ENCODE measurements at regions not wholly inside any gene's neighbourhood (a gene's known extent, or its start where the extent isn't known, plus 50 kb on each side); places are given as distances from the start of the nearest gene placed in this dataset.

DNA sequence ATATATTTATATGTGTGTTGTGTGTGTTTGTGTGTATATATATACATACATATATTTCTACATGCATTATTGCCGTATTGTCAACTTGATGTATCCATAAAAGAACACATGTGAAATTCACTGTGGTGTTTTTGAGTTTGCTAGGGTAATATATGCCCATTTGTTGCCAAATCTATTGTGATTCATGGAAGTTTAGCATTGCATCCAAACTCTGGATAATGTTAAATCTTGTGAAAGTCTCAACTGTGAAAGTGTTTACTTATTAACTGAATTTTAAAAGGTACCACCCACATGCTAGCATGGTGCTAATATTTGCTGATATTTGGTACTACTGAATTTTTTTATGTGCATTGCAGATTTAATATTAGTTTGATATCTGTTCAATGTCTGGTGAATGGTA is 96.6 kb upstream of the SLC8A1 start:
- DNase-seq (ENCODE audit: low read depth in 2 of 2) = no peak
- TF ChIP-seq, protein P1, sequence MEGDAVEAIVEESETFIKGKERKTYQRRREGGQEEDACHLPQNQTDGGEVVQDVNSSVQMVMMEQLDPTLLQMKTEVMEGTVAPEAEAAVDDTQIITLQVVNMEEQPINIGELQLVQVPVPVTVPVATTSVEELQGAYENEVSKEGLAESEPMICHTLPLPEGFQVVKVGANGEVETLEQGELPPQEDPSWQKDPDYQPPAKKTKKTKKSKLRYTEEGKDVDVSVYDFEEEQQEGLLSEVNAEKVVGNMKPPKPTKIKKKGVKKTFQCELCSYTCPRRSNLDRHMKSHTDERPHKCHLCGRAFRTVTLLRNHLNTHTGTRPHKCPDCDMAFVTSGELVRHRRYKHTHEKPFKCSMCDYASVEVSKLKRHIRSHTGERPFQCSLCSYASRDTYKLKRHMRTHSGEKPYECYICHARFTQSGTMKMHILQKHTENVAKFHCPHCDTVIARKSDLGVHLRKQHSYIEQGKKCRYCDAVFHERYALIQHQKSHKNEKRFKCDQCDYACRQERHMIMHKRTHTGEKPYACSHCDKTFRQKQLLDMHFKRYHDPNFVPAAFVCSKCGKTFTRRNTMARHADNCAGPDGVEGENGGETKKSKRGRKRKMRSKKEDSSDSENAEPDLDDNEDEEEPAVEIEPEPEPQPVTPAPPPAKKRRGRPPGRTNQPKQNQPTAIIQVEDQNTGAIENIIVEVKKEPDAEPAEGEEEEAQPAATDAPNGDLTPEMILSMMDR (conservative IDR thresholded peaks at IDR 0.05 in 1 of 2, IDR thresholded peaks at IDR 0.05 in 1 of 2; ENCODE audit: low read depth in 1 of 2, low read length in 2 of 2) = no peak
- no peak for TF ChIP-seq EZH2 (IDR thresholded peaks at IDR 0.05; ENCODE audit: low read length, missing control alignments)
- Histone ChIP-seq H3K36me3 (ENCODE audit: control insufficient read depth, insufficient read depth, low read length) (no peaks in the 10 kb centered on the region), H3K4me2 (ENCODE audit: extremely low read depth, insufficient read depth, low read length) (no peak overlapping the region), H3K4me1 (ENCODE audit: control insufficient read depth, extremely low read depth, insufficient read depth, low read length) (no peaks in the 10 kb centered on the region), H3K27me3 (ENCODE audit: control insufficient read depth, insufficient read depth, low read length) (no peaks in the 10 kb centered on the region), H2AFZ (ENCODE audit: low read length) (no peak overlapping the region), H3K79me2 (ENCODE audit: control insufficient read depth, insufficient read depth, low read length) (no peaks in the 10 kb centered on the region), H4K20me1 (ENCODE audit: control insufficient read depth, extremely low read depth, insufficient read depth, low read length) (no peaks in the 10 kb centered on the region), H3K9me3 (ENCODE audit: control insufficient read depth, insufficient read depth, low read depth, low read length) (no peaks in the 10 kb centered on the region), H3K9ac (ENCODE audit: insufficient read depth, low read length) (no peak overlapping the region), H3K27ac (ENCODE audit: insufficient read depth, low read length) (no peak overlapping the region), H3K4me3 (replicated peaks in 1 of 4; ENCODE audit: control extremely low read depth in 1 of 4, insufficient read depth in 1 of 4, low read depth in 3 of 4, low read length in 4 of 4) (no peak overlapping the region)

DNA sequence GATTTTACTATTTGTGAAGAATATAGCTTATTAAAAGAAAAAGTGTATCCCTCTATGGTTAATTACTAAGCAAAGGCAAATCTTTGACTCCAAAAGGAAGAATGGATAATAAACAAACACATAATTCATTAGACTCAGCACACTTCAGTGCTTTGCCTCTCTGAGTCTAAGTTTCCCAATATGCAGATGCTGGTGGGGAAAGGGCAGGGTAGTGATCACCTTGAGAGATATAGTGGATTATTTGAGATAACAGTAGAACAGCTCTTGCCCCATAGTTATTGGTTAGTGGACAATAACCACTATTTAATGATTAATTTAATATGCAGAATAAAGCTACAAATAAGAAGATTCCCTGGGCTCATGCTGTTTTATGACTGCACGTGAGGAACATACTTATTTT is 98.2 kb upstream of the SLC8A1 start:
- Histone ChIP-seq H2AFZ (ENCODE audit: low read length) (no peak overlapping the region), H3K36me3 (ENCODE audit: control insufficient read depth, insufficient read depth, low read length) (no peaks in the 10 kb centered on the region), H3K9ac (ENCODE audit: insufficient read depth, low read length) (no peak overlapping the region), H3K4me1 (ENCODE audit: control insufficient read depth, extremely low read depth, insufficient read depth, low read length) (no peaks in the 10 kb centered on the region), H4K20me1 (ENCODE audit: control insufficient read depth, extremely low read depth, insufficient read depth, low read length) (no peaks in the 10 kb centered on the region), H3K79me2 (ENCODE audit: control insufficient read depth, insufficient read depth, low read length) (no peaks in the 10 kb centered on the region), H3K27ac (ENCODE audit: insufficient read depth, low read length) (no peak overlapping the region), H3K27me3 (ENCODE audit: control insufficient read depth, insufficient read depth, low read length) (no peaks in the 10 kb centered on the region), H3K9me3 (ENCODE audit: control insufficient read depth, insufficient read depth, low read depth, low read length) (no peaks in the 10 kb centered on the region), H3K4me3 (replicated peaks in 1 of 4; ENCODE audit: control extremely low read depth in 1 of 4, insufficient read depth in 1 of 4, low read depth in 3 of 4, low read length in 4 of 4) (no peak overlapping the region), H3K4me2 (ENCODE audit: extremely low read depth, insufficient read depth, low read length) (no peak overlapping the region)
- no peak for DNase-seq (ENCODE audit: low read depth in 2 of 2)
- TF ChIP-seq EZH2 (IDR thresholded peaks at IDR 0.05; ENCODE audit: low read length, missing control alignments) = no peak

DNA sequence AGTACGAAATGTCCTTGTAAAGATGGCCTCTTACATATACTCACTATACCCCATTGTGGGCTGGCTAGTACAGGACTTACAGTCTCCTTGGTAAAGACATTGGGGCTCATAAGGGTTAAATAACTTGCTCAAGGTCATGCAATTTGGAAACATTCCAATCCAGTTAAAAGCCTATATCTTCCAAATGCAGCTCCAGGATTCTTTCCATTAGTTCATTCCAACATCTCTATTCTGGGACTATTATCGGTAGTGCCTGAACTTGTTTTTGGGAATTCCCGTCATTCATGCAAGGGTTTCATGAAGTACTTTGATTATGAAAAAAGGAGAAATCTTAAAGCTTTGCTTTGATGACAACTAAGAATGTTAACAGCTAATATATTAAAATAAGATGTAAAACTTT is 99.2 kb upstream of the SLC8A1 start:
- no peaks in the 10 kb centered on the region for H3K79me2 ChIP-seq (ENCODE audit: control insufficient read depth, insufficient read depth, low read length)

More for the DNA sequence above, 99.2 kb upstream of the SLC8A1 start:
- no peak overlapping the region for H3K9ac ChIP-seq (ENCODE audit: insufficient read depth, low read length)
- H4K20me1 ChIP-seq (ENCODE audit: control insufficient read depth, extremely low read depth, insufficient read depth, low read length) = no peaks in the 10 kb centered on the region
- H3K36me3 ChIP-seq (ENCODE audit: control insufficient read depth, insufficient read depth, low read length) = no peaks in the 10 kb centered on the region
- no peak overlapping the region for H3K27ac ChIP-seq (ENCODE audit: insufficient read depth, low read length)
- no peaks in the 10 kb centered on the region for H3K4me1 ChIP-seq (ENCODE audit: control insufficient read depth, extremely low read depth, insufficient read depth, low read length)
- no peaks in the 10 kb centered on the region for H3K27me3 ChIP-seq (ENCODE audit: control insufficient read depth, insufficient read depth, low read length)
- TF ChIP-seq, protein P1 (conservative IDR thresholded peaks at IDR 0.05 in 1 of 2, IDR thresholded peaks at IDR 0.05 in 1 of 2; ENCODE audit: low read depth in 1 of 2, low read length in 2 of 2) = no peak
- no peak for TF ChIP-seq EZH2 (IDR thresholded peaks at IDR 0.05; ENCODE audit: low read length, missing control alignments)
- H3K9me3 ChIP-seq (ENCODE audit: control insufficient read depth, insufficient read depth, low read depth, low read length) = no peaks in the 10 kb centered on the region
- no peak overlapping the region for H3K4me2 ChIP-seq (ENCODE audit: extremely low read depth, insufficient read depth, low read length)
- no peak overlapping the region for H2AFZ ChIP-seq (ENCODE audit: low read length)
- no peak overlapping the region for H3K4me3 ChIP-seq (replicated peaks in 1 of 4; ENCODE audit: control extremely low read depth in 1 of 4, insufficient read depth in 1 of 4, low read depth in 3 of 4, low read length in 4 of 4)
- no peak for DNase-seq (ENCODE audit: low read depth in 2 of 2)

All from fibroblast of lung (primary cell).